Keratinocyte (primary cell): ENCODE measurements at regions not wholly inside any gene's neighbourhood (a gene's known extent, or its start where the extent isn't known, plus 50 kb on each side); places are given as distances from the start of the nearest gene placed in this dataset.

Experiments
- DNase-seq: peaks from one replicate; pipeline ENCODE4 v3.0.0-alpha.2; 2011; ENCODE audit warnings: low read depth, missing footprints, low spot score
- FAIRE-seq: peaks from 2 replicates; lab custom pipeline; 2011; peaks lifted over from hg19 to GRCh38; lab: Jason Lieb, UNC
- H2AFZ ChIP-seq: 2 replicates; pipeline ENCODE4 v1.6.0; 2012; ENCODE audit warnings: low read length, control low read depth, inconsistent platforms; ENCODE audit not compliant: control insufficient read depth
- H3K27ac ChIP-seq: 2 replicates; pipeline ENCODE4 v1.5.1; 2011; ENCODE audit warnings: low read length; ENCODE audit not compliant: control insufficient read depth, insufficient read depth
- H3K27me3 ChIP-seq: 3 replicates; pipeline ENCODE4 v1.6.0; 2011; ENCODE audit warnings: low read length; ENCODE audit not compliant: control insufficient read depth, insufficient read depth; ENCODE audit errors: extremely low read depth
- H3K36me3 ChIP-seq, 2 experiments: 2 replicates in 1 of 2; 3 replicates in 1 of 2; pipeline ENCODE4 v1.5.1; 2011; ENCODE audit warnings: low read length in 2 of 2, mild to moderate bottlenecking in 1 of 2; ENCODE audit not compliant: control insufficient read depth in 2 of 2, insufficient read depth in 2 of 2; ENCODE audit errors: extremely low read depth in 1 of 2
- H3K4me1 ChIP-seq: 3 replicates; pipeline ENCODE4 v1.5.1; 2011; ENCODE audit warnings: low read length; ENCODE audit not compliant: control insufficient read depth, insufficient read depth; ENCODE audit errors: extremely low read depth
- H3K4me2 ChIP-seq: 3 replicates; pipeline ENCODE4 v1.6.0; 2011; ENCODE audit warnings: low read depth, low read length; ENCODE audit not compliant: control insufficient read depth, insufficient read depth; ENCODE audit errors: extremely low read depth
- H3K4me3 ChIP-seq, 3 experiments: fragments of 200-600 bp in 1 of 3; sonication (generic) in 1 of 3; 2 replicates in 2 of 3; 3 replicates in 1 of 3; pipeline ENCODE4 v1.5.1; 2011 to 2016; ENCODE audit warnings: low read length in 3 of 3, mild to moderate bottlenecking in 3 of 3, control low read depth in 2 of 3, inconsistent platforms in 1 of 3, low read depth in 1 of 3, mixed read lengths in 1 of 3, mixed run types in 1 of 3, moderate library complexity in 1 of 3; ENCODE audit not compliant: control insufficient read depth in 2 of 3, insufficient read depth in 2 of 3; ENCODE audit errors: extremely low read depth in 1 of 3
- H3K79me2 ChIP-seq: 2 replicates; pipeline ENCODE4 v1.6.0; 2012; ENCODE audit warnings: low read length; ENCODE audit not compliant: control insufficient read depth, insufficient read depth
- H3K9ac ChIP-seq: 3 replicates; pipeline ENCODE4 v1.6.0; 2011; ENCODE audit warnings: low read length; ENCODE audit not compliant: control insufficient read depth, insufficient read depth; ENCODE audit errors: extremely low read depth
- H3K9me1 ChIP-seq: 3 replicates; pipeline ENCODE4 v1.6.0; 2011; ENCODE audit warnings: low read length; ENCODE audit not compliant: control insufficient read depth, insufficient read depth; ENCODE audit errors: extremely low read depth
- H3K9me3 ChIP-seq: 2 replicates; pipeline ENCODE4 v1.5.1; 2012; ENCODE audit warnings: low read depth, low read length; ENCODE audit not compliant: control insufficient read depth
- H4K20me1 ChIP-seq: 3 replicates; pipeline ENCODE4 v1.6.0; 2011; ENCODE audit warnings: low read length; ENCODE audit not compliant: control insufficient read depth, insufficient read depth; ENCODE audit errors: extremely low read depth
- EZH2 ChIP-seq: IDR thresholded peaks from one replicate; pipeline ENCODE4 v1.6.1; 2012; ENCODE audit warnings: inconsistent platforms, mild to moderate bottlenecking, low read length, moderate library complexity
- dilution Hi-C: fragments of 300-500 bp; cut with MboI; formaldehyde crosslinking; loops from one replicate; pipeline ENCODE4 v1.7.0; 2020; ENCODE audit warnings: low sequenced_read_pairs; ENCODE audit not compliant: extremely low pct_ligation_motif_present
- TF ChIP-seq, protein P1 (sequence below), 3 experiments: IDR thresholded peaks in 1 of 3; conservative IDR thresholded peaks in 1 of 3; optimal IDR thresholded peaks in 1 of 3; 2 replicates in 2 of 3; 3 replicates in 1 of 3; pipeline versions ENCODE3 to v1.5.1; 2011; ENCODE audit warnings: low read length in 3 of 3, mild to moderate bottlenecking in 3 of 3, moderate library complexity in 2 of 3, control low read depth in 1 of 3, inconsistent platforms in 1 of 3; ENCODE audit not compliant: insufficient read depth in 2 of 3; ENCODE audit errors: extremely low read depth in 1 of 3

DNA sequence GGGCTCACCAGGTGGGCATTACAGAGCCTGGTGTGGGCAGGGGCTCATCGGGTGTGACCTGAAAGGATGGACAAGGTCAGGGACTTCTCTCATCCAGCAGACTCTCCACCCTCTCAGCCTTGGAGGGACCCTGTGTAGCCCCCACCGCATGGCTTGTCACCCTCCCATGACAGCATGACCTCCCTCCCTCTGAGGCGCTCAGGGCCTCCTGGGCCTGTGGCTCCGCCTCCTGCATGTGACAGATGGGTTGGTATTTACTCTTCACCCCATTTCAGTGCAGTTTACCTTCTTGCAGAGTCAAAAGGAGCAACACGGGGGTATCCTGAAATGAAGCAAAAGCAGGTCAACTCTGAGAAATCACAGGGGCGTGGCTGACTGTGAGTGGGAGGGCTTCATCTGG lies 298.6 kb upstream of the AJAP1 start:
- Histone ChIP-seq H3K4me1 (no peaks in the 10 kb centered on the region), H3K27ac (no peak overlapping the region), H2AFZ (no peak overlapping the region), H3K9ac (no peak overlapping the region), H4K20me1 (no peaks in the 10 kb centered on the region), H3K79me2 (no peaks in the 10 kb centered on the region), H3K9me1 (no peaks in the 10 kb centered on the region), H3K27me3 (no peaks in the 10 kb centered on the region), H3K36me3 (no peaks in the 10 kb centered on the region), H3K4me2 (no peak overlapping the region), H3K9me3 (peaks cover 16% of the 10 kb centered on the region), H3K4me3 (no peak overlapping the region)
- dilution Hi-C loops, result no loop called here
- FAIRE-seq (no peak), DNase-seq (no peak)
- TF ChIP-seq, protein P1, sequence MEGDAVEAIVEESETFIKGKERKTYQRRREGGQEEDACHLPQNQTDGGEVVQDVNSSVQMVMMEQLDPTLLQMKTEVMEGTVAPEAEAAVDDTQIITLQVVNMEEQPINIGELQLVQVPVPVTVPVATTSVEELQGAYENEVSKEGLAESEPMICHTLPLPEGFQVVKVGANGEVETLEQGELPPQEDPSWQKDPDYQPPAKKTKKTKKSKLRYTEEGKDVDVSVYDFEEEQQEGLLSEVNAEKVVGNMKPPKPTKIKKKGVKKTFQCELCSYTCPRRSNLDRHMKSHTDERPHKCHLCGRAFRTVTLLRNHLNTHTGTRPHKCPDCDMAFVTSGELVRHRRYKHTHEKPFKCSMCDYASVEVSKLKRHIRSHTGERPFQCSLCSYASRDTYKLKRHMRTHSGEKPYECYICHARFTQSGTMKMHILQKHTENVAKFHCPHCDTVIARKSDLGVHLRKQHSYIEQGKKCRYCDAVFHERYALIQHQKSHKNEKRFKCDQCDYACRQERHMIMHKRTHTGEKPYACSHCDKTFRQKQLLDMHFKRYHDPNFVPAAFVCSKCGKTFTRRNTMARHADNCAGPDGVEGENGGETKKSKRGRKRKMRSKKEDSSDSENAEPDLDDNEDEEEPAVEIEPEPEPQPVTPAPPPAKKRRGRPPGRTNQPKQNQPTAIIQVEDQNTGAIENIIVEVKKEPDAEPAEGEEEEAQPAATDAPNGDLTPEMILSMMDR (optimal IDR thresholded peaks at IDR 0.05 in 1 of 3, IDR thresholded peaks at IDR 0.05 in 1 of 3, conservative IDR thresholded peaks at IDR 0.05 in 1 of 3; ENCODE audit: extremely low read depth in 1 of 3, insufficient read depth in 2 of 3, low read length in 3 of 3), result no peak
- TF ChIP-seq EZH2, result no peak

DNA sequence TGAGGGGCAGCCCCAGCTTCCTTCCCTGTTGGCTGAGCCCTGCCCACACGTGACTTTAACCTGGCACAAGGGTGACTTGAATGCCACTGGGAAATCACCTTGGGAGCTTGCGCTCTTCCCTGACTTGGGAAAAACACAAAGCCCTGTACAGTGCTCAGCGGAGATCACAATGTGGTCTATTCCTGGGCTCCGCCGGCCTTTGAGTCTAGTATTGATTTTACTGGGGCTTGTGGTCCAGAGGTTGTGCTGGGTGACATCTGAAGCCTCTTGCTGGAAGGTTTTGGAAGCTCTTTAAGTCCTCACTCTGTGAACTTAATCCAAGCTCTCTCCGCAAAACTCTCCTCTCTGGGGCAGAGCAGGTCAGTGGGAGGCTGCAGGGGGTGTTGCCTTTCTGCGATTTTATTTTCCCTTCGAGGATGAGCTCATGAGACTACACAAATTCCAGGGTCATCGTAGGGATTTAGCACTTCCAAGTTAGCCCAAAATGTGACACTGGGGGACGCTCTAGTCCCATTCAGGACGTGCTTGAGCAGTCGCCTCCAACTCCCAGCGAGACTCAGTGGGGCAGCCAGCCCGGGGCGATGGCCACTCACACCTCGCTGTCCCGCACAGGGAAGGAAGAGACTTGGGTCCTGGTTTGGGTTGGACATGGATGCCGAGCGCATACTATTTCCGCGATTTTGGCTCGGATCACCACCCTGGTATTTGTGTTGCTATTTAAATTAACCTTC lies 291.9 kb upstream of the AJAP1 start:
- Histone ChIP-seq H3K36me3 (no peaks in the 10 kb centered on the region), H3K4me3 (no peak overlapping the region), H3K9ac (no peak overlapping the region), H3K27ac (no peak overlapping the region), H3K79me2 (no peaks in the 10 kb centered on the region), H3K4me1 (no peaks in the 10 kb centered on the region), H3K27me3 (no peaks in the 10 kb centered on the region), H3K9me3 (peaks cover 6% of the 10 kb centered on the region), H3K4me2 (no peak overlapping the region), H2AFZ (no peak overlapping the region), H3K9me1 (no peaks in the 10 kb centered on the region), H4K20me1 (no peaks in the 10 kb centered on the region)
- no peak for FAIRE-seq
- dilution Hi-C loops, result no loop called here
- TF ChIP-seq EZH2, result no peak
- TF ChIP-seq, protein P1 (optimal IDR thresholded peaks at IDR 0.05 in 1 of 3, IDR thresholded peaks at IDR 0.05 in 1 of 3, conservative IDR thresholded peaks at IDR 0.05 in 1 of 3; ENCODE audit: extremely low read depth in 1 of 3, insufficient read depth in 2 of 3, low read length in 3 of 3), result no peak
- no peak for DNase-seq
